Upper lobe of left lung (tissue), 6 donors: ENCODE measurements at regions not wholly inside any gene's neighbourhood (a gene's known extent, or its start where the extent isn't known, plus 50 kb on each side); places are given as distances from the start of the nearest gene placed in this dataset.

Source experiments
- ATAC-seq, 2 donors: fragments of 200-7000 bp; cut with Tn5 transposase; one replicate each; pipeline ENCODE4 v1.9.1; 2022; ENCODE audit warnings: mild to moderate bottlenecking in 2 of 2, moderate library complexity in 2 of 2; ENCODE audit not compliant: low FRiP score in 2 of 2
- DNase-seq, 2 donors: peaks; one replicate each; pipeline ENCODE4 v3.0.0-alpha.2; 2019 to 2020
- H3K27ac ChIP-seq, 4 donors: fragments of 200-600 bp; sonication (generic); one replicate each; pipeline ENCODE4 v1.5.1; 2016 to 2019
- H3K27me3 ChIP-seq, 4 donors: fragments of 200-600 bp; sonication (generic); one replicate each; pipeline ENCODE4 v1.5.1; 2017 to 2019
- H3K36me3 ChIP-seq, 4 donors: fragments of 200-600 bp; sonication (generic); one replicate each; pipeline ENCODE4 v1.5.1; 2016 to 2019
- H3K4me1 ChIP-seq, 4 donors: fragments of 200-600 bp; sonication (generic); one replicate each; pipeline ENCODE4 v1.5.1; 2018 to 2019
- H3K4me3 ChIP-seq, 4 donors: fragments of 200-600 bp; sonication (generic); one replicate each; pipeline ENCODE4 v1.5.1; 2017 to 2019; ENCODE audit warnings: mild to moderate bottlenecking in 2 of 4, moderate library complexity in 1 of 4
- H3K9me3 ChIP-seq, 4 donors: fragments of 200-600 bp; sonication (generic); one replicate each; pipeline ENCODE4 v1.5.1; 2018 to 2019
- EP300 ChIP-seq, 4 donors: sonication (generic); formaldehyde crosslinking; IDR thresholded peaks; one replicate each; pipeline ENCODE4 v1.5.1; 2017; ENCODE audit warnings: antibody characterized with exemption in 4 of 4, control low read depth in 2 of 4
- POLR2A ChIP-seq, 4 donors: fragments of 450-650 bp; IDR thresholded peaks; one replicate each; pipeline ENCODE4 v1.5.1; 2016 to 2017; ENCODE audit warnings: antibody characterized with exemption in 4 of 4, mild to moderate bottlenecking in 2 of 4
- POLR2AphosphoS5 ChIP-seq, 2 donors: sonication (generic); formaldehyde crosslinking; IDR thresholded peaks; one replicate each; pipeline ENCODE4 v1.5.1; 2017; ENCODE audit warnings: antibody characterized with exemption in 2 of 2
- WGBS, 2 donors: methylation state at CpG; one replicate each; pipeline ENCODE4 v1.1.5; 2017 to 2018; 5-methylcytosine and 5-hydroxymethylcytosine counted together
- TF ChIP-seq, protein P1 (sequence below), 6 experiments: fragments of 450-650 bp in 4 of 6; fragments of 200-600 bp in 2 of 6; sonication (generic) in 2 of 6; IDR thresholded peaks; one replicate each; pipeline ENCODE4 v1.5.1; 2016 to 2019; ENCODE audit warnings: antibody characterized with exemption in 6 of 6
- donor health status: DM: no; HTN: no; CAD: no; lungs with moderate emphysema.
- donor health status: DM: no; HTN: yes; CAD: no; lungs with severe emphysema.

DNA sequence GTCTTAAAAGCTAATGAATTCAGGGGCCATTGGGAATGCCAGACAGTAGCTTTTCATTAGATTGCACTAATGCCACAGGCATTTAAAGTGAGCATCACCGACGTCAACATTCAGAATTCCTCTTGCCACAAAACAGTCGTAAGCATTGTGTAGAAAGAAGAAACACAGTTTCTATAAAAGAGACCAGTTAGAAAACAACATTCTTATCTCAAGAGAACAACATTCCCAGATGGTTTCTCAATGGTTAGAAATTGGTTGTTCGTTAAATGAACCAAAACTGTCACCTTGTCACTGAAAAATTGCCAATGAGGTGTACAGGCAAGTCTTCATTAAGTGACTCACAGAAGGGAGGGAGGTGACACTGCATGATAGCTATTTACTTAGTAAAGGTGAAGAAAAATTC, 401.6 kb upstream of the PRR16 start:
- H3K27ac ChIP-seq = no peak overlapping the region
- H3K9me3 ChIP-seq = no peaks in the 10 kb centered on the region
- no peaks in the 10 kb centered on the region for H3K4me1 ChIP-seq
- H3K27me3 ChIP-seq = no peaks in the 10 kb centered on the region
- ATAC-seq (no peak), DNase-seq (no peak)
- H3K4me3 ChIP-seq = no peak overlapping the region
- TF ChIP-seq POLR2AphosphoS5 (IDR thresholded peaks at IDR 0.05) (no peak), POLR2A (IDR thresholded peaks at IDR 0.05) (no peak), EP300 (IDR thresholded peaks at IDR 0.05) (no peak)
- TF ChIP-seq, protein P1, sequence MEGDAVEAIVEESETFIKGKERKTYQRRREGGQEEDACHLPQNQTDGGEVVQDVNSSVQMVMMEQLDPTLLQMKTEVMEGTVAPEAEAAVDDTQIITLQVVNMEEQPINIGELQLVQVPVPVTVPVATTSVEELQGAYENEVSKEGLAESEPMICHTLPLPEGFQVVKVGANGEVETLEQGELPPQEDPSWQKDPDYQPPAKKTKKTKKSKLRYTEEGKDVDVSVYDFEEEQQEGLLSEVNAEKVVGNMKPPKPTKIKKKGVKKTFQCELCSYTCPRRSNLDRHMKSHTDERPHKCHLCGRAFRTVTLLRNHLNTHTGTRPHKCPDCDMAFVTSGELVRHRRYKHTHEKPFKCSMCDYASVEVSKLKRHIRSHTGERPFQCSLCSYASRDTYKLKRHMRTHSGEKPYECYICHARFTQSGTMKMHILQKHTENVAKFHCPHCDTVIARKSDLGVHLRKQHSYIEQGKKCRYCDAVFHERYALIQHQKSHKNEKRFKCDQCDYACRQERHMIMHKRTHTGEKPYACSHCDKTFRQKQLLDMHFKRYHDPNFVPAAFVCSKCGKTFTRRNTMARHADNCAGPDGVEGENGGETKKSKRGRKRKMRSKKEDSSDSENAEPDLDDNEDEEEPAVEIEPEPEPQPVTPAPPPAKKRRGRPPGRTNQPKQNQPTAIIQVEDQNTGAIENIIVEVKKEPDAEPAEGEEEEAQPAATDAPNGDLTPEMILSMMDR (IDR thresholded peaks at IDR 0.05) = no peak
- H3K36me3 ChIP-seq = no peaks in the 10 kb centered on the region
- WGBS, 2 donors = 69 to 76% methylated on average over 4 of the region's 4 CpGs

DNA sequence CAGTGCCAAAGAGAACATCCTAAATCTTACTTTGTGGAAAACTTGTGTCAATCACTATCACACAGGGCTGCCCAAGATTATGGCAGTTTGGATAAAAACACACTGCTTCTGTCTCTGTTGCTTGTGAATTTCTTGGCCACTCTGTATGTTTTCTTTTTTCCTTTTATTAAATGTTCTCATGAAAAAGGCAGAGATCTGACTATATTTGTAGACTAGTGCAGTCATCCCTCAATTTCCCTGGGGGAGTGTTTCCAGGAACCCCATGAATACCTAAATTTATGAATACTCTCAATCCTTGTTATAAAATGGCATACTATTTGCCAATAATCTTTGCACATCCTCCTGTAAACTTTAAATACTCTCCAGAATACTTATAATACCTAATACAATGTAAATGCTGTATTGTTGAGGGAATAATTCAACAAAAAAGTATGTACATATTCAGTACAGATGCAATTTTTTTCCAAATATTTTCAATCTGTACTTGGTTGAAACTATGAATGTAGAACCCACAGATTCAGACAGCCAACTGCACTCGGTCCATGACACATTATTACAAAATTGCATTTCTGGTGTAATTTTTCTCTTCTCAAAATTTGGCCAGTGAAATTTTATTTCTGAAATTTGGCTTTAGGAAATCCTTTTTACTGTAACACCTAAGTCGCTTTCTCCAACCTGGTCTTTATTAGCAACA, 391.9 kb upstream of the PRR16 start:
- Histone ChIP-seq H3K27me3 (no peaks in the 10 kb centered on the region), H3K9me3 (no peaks in the 10 kb centered on the region), H3K27ac (no peak overlapping the region), H3K4me3 (no peak overlapping the region), H3K4me1 (no peaks in the 10 kb centered on the region), H3K36me3 (no peaks in the 10 kb centered on the region)
- 88 to 92% methylated on average over 2 of the region's 2 CpGs for WGBS, 2 donors
- no peak for ATAC-seq
- DNase-seq = no peak
- no peak for TF ChIP-seq POLR2A (IDR thresholded peaks at IDR 0.05)
- TF ChIP-seq EP300 (IDR thresholded peaks at IDR 0.05) = no peak
- no peak for TF ChIP-seq POLR2AphosphoS5 (IDR thresholded peaks at IDR 0.05)
- TF ChIP-seq, protein P1 (IDR thresholded peaks at IDR 0.05) = no peak

DNA sequence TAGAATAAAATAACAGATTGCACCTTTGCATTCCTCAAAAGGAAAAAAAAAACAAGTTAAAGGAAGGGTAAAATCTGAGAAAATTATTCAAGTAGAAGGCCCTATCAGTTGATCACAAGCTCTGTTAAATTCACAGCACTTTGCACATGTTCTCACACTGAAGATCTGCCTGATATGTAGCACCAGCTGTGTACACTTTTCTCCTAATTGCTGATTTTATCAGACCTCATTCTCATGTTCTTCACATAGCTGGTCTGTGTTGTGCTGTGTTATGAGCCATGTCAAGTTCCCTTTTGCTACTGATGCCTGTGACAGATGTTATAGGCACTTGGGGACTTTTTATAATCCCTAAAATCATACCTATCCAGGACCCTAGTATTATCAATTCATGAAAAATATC, 390.4 kb upstream of the PRR16 start:
- ATAC-seq (no peak), DNase-seq (no peak)
- Histone ChIP-seq H3K4me3 (no peak overlapping the region), H3K27ac (no peak overlapping the region), H3K9me3 (no peaks in the 10 kb centered on the region), H3K36me3 (no peaks in the 10 kb centered on the region), H3K27me3 (no peaks in the 10 kb centered on the region), H3K4me1 (no peaks in the 10 kb centered on the region)
- TF ChIP-seq POLR2AphosphoS5 (IDR thresholded peaks at IDR 0.05) = no peak
- TF ChIP-seq POLR2A (IDR thresholded peaks at IDR 0.05) = no peak
- no peak for TF ChIP-seq EP300 (IDR thresholded peaks at IDR 0.05)
- TF ChIP-seq, protein P1 (IDR thresholded peaks at IDR 0.05) = no peak

DNA sequence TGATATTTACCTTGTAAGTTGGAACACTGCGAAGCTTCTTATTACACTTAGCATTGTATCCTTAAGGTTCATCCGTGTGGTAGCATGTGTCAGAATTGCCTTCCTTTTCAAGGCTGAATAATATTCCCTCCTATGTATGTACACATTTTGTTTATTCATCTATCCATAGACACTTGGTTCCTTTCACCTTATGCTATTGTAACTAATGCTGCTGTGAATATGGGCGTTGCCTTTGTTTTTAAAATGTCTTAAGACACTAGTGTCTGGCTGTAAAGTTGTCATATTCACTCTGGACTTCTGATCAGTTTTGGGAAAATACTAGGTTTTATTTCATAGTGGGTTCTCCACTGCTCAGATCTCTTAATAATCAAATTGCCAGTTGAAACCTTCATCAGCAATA, 383.3 kb upstream of the PRR16 start:
- DNase-seq (no peak), ATAC-seq (no peak)
- no peaks in the 10 kb centered on the region for H3K27me3 ChIP-seq
- no peaks in the 10 kb centered on the region for H3K36me3 ChIP-seq
- H3K4me3 ChIP-seq = no peak overlapping the region
- no peaks in the 10 kb centered on the region for H3K9me3 ChIP-seq
- no peak overlapping the region for H3K27ac ChIP-seq
- no peak for TF ChIP-seq POLR2A (IDR thresholded peaks at IDR 0.05)
- no peak for TF ChIP-seq POLR2AphosphoS5 (IDR thresholded peaks at IDR 0.05)
- TF ChIP-seq, protein P1 (IDR thresholded peaks at IDR 0.05) = no peak
- no peak for TF ChIP-seq EP300 (IDR thresholded peaks at IDR 0.05)
- no peaks in the 10 kb centered on the region for H3K4me1 ChIP-seq
- 78 to 79% methylated on average over 3 of the region's 3 CpGs for WGBS, 2 donors
